Caki2 (cell line): ENCODE measurements at regions not wholly inside any gene's neighbourhood (a gene's known extent, or its start where the extent isn't known, plus 50 kb on each side); places are given as distances from the start of the nearest gene placed in this dataset.
"Not testable (repeated sequence)": the region's sequence is repeated elsewhere in the genome, so short reads cannot be mapped to it uniquely, and the experiment has no call there.

Experiments
- DNase-seq: peaks from one replicate; pipeline ENCODE4 v3.0.0-alpha.2; 2015; ENCODE audit warnings: low read depth
- in situ Hi-C: cut with HindIII; loops from 2 replicates; pipeline ENCODE4 v1.10.0; 2016; ENCODE audit warnings: low sequenced_read_pairs, low pct_unique_long_range_greater_than_20kb, mixed read lengths

DNA sequence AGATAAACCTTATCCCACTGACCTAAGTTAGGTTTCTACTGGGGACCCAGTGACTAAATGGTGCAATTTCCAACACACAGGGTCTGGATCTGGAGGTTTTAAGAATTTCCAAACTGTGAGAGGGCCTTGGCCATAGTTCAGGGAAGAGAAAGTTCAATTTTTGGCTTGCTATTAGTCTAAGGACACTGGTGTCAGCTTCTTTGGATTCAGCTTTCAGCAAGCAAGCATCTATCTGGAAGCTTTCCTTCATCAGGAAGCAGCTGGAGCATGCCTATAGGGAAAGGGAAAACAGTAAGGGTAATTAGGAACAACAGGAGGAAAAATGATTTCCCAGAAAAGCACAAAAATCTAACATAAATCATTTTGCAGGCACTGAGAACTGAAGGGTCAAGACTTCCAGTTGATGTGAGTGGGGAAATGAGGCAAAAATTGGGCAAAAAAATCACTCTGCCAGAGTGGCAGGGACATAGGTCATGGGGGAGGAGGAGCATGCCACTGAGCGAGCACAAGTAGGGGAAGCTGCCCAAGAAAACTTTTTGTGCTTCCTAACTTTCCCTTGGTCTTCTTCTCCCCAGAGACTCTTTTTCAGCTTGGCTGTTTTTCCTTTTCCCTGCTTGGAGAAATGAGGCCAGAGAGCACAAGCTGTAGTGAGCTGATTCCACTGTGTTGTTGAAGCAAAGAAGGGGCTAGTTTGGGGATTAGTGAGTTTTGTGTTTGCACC is 299.6 kb downstream of the FGF10 start:
- DNase-seq = no peak
- in situ Hi-C loops = no loop called here

DNA sequence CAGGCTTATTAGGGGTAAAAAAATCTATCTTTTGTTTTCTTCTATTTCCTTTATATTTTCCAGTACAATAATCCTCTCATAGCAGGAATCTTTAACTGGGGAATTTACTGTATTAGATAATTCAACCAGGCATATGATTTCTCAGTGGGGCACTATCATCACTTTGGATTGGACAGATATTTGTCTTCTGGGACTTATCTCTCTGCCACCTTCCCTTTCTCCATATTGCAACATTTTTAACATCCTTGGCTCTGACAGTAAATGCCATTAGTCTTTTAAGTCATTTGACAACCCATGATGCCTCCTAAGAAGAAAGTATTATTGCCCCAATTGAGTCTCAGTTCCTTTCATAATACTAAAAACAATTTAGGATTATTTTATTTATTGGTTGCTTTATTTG is 304.1 kb downstream of the FGF10 start:
- in situ Hi-C loops = no loop called here
- DNase-seq = no peak

DNA sequence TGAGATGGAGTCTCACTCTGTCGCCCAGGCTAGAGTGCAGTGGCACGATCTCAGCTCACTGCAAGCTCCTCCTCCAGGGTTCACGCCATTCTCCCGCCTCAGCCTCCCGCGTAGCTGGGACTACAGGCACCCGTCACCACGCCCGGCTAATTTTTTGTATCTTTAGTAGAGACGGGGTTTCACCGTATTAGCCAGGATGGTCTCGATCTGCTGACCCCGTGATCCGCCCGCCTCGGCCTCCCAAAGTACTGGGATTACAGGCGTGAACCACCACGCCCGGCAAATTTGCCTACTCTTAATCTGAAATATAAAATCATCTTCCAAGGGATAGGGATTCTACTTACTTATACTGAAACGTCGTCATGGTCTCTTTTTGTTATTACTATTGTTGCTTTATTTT is 314.7 kb downstream of the FGF10 start:
- DNase-seq, in situ Hi-C loops: not testable (repeated sequence)

DNA sequence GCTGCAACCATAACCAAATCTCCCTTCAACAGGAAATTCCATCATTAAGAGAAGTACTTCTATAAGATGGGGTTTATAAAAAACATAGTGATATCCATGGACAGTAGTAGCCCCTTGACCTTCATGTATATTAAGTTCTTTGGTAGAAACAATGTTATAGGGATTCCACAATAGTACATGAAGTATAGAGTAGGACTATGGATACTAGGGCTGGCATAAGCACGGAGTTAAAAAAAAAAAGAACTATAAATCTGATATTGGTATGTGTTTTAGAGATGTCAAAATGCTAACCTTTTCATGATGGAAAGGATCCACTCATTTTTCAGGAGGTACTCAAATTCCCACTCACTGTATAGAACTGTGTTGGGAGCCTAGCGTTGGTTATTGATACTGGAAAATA is 337.6 kb downstream of the FGF10 start:
- in situ Hi-C loops = no loop called here
- no peak for DNase-seq

DNA sequence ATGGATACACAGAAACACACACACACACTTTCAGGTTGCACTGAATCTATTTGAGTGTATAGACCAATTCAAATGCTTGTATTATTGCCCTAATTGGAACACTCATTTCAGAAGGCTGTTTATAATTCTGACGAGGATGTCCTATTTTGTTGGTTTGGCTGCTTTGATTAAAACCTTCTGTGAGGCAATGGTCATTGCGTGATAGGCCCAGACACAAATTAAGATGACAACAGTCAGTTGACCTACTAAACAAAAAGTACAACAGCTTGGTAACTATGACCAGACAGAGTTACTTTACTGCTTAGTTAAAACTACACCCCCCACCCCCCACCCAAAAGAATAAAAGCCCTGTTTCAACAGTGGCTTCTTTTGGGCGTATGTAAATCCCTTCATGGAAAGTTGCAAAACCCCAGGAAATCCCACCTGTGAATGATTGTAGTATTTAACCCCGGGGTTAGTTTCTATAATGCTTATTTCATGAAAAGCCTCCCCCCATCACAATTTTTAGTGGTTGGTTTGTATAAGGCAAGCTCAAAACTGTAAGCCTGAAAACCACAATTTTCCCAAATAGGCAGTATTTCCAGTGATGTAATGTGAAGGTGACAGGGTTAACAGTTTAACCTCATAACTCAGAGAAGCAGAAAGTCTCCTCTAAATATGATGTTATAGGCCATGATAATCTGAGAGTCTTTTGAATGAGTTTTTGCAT is 340.8 kb downstream of the FGF10 start:
- no peak for DNase-seq

DNA sequence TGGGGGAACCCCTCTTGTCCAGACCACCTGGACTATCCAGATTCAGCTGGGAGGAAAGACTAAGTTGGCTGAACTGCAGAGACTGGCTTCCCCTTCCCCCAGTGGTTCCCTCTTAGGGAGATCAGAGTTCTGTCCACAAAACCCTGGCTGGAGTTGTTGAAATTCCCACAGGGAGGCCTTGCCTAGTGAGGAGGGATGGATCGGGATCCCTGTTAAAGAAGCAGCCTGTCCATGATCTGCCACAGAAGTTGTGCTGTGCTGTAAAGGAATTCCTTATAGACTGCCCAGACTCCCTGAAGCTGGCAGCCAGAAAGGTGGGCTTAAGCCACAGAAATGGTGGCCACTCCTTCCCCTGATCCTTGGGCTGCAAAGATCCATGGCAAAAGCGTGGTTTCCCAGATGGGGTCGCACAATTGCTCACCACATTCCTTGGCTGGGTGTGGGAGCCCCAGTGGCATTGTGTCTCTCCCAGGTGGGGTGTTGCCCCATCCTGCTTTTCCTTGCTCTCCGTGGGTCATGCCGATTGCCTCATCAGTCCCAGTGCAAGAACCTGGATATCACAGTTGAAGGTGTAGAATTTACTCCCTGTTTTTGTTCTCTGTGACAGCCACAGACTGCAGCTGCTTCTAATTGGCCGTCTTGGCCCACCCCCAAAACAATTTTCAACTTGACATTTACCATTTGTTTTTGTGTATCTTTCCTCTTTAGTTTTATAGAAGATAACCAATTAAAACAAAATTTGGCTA is 342.4 kb downstream of the FGF10 start:
- DNase-seq = no peak
- in situ Hi-C loops = no loop called here

More for the DNA sequence above, 340.8 kb downstream of the FGF10 start:
- in situ Hi-C loops = no loop called here

DNA sequence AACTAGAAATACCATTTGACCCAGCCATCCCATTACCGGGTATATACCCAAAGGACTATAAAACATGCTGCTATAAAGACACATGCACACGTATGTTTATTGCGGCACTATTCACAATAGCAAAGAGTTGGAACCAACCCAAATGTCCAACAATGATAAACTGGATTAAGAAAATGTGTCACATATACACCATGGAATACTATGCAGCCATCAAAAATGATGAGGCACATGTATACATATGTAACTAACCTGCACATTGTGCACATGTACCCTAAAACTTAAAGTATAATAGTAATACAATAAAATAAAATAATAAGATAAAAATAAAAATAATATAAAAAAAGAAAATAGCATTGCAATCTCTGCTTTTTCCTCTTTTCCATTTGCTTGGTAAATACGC is 344.7 kb downstream of the FGF10 start:
- DNase-seq, in situ Hi-C loops: not testable (repeated sequence)

DNA sequence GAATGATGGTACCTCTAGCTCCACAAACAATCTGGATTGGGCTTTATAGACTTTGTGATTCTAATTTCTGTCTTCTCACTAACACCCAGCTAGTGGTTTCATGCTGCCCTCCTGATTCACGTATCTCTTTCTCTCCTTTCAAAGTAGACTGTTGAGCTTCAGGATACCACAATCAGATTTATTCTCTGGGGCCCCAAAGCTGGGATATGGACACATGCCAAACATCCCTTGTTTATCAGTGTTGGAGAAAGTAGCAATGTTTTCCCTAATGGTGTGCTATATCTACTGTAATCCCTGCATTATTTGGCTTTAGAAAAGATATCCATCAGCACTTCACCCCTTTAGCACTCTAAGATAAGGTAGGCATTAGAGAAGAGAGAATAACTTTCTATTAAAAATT is 361.0 kb downstream of the FGF10 start:
- DNase-seq = no peak
- in situ Hi-C loops = no loop called here

DNA sequence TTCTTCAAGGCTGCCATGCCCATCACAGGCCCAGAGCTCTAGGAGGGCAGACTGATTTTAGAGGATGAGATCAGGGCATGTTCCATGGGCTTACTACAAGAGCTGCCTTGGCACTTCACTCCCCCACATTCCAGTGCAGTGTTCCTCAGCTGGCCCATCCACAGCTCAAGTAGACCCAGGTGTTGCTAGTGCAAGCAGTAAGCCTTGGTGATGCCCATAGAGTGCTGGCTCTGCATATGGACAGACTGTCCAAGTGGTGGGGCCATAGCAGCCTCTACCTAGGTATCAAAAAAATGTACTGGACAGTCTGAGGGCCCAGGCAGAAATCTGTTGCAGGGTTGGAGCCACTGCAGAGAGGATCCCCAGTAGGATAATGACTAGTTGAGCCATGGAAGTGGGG is 366.6 kb downstream of the FGF10 start:
- DNase-seq = no peak
- in situ Hi-C loops = no loop called here

DNA sequence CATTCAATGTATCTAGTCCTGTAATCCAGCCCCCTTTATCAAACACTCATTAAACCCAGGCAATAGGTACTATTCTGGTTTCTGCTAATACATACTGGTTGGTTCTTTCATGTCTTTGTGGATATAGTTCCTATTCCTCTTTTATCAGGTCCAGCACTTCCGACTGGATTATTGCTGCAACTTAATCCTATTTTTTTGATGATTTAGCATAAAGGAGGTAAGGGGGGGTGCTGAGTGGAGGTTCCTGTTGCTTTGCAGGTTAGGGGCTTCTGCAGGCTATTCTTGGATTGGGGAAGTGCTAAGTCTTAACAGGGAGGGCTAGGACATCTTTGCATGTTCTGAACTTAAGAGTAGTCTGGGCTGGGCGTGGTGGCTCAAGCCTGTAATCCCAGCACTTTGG is 377.7 kb downstream of the FGF10 start:
- no peak for DNase-seq
- in situ Hi-C loops = no loop called here

DNA sequence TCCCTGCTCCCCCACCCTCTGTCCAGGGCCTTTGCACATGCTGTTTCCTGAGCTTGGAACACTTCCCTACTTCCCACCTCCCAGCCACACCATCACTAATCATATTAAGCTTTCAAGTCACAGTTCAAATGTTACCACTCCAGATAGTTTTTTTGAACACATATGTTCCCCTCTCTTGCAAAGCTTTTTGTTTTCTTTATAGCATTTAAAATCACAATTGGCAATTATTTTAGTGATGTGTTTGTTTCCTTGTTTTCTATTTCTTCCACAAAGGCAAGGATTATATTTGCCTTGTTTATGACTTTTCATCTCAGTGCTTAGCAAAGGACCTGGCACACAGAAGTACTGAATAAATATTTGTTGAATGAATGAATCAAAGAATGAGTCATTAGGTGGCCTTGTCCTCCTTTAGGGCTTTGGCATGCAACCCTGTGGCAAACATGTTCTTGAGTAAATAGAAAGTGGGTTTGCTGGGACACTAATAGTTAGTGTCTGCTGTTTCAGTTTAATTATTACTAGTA is 386.8 kb downstream of the FGF10 start:
- peak; percentile 78 for DNase-seq
- in situ Hi-C loops = no loop called here

DNA sequence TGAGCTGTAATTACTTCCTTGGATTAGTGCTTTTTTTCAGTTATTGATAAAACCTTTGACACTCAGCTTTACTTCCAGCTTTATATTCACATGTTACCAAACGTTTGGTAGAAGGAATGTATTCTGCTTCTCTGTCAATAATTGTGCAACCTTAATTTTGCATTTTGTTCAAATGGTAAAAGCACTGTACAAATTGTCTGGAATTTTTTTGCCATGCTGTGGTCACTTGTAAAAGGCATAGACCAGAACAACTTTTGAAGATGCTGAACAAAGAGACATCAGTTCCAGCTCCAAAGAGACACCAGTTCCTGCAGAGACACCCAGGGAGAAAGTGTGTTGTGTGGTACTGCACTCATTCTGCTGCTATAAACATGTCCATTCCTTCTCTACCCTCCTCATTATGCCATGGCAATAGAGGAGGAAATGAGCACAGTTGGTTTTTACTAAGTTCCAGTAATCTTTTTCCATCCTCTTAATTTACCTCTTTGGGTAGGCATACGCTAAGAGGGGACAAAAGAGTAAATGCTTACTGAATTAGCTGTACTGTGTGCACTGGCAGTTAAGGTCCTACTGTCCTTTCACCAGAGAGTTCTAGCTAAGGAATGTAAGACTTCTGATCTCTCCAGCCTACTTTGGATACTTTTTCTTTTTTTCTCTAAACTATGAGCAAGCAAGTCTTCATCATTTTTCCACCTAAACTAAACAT is 387.4 kb downstream of the FGF10 start:
- no peak for DNase-seq
- in situ Hi-C loops = no loop called here

DNA sequence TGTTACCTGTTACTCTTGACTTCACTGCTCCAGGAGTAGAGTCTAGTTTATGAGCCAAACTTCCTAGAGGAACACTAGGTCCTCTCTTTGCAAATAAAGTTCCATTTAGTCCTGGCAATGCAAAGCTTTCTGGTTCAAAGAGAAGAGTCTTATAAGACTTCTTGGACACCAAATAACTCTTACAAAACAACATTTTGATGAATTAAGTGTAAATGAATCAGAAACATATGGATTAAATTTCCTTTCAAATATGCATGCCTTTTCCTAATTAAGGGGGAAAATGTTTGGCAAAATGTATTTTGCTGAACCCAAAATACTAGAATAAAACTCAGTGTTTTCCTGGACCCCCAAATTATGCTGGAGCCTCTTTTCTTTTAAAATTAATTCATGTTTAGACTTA is 388.0 kb downstream of the FGF10 start:
- in situ Hi-C loops = no loop called here
- no peak for DNase-seq

DNA sequence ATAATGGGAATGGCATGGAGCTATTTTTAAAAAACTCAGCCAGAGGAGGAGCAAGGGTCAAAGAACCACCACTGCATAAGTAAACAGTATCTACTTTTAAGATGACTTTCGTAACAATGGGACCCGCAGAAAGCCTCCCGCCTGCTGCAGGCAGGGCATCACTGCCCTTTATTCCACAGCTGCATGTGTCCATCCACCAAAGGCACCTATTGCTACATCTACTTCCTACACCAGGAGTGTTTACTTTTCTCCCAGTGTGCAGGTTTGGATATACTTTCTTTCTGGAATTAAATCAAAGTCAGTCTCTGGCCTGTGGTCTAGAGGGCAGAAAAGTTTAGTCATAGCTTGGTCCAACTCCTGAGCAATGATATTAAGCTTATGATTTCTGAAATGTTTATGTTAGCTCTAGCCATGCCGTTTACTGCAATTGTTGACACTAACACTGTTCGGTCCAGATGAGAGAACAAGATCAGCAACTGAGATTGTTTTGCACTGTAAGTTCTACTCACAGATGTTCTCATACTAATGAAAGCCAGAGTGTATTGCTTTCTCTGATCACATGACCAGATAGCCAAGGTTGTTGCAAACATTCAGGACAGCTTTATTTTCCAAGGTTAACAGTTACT is 391.5 kb downstream of the FGF10 start:
- in situ Hi-C loops = no loop called here
- DNase-seq = peak; percentile 23

DNA sequence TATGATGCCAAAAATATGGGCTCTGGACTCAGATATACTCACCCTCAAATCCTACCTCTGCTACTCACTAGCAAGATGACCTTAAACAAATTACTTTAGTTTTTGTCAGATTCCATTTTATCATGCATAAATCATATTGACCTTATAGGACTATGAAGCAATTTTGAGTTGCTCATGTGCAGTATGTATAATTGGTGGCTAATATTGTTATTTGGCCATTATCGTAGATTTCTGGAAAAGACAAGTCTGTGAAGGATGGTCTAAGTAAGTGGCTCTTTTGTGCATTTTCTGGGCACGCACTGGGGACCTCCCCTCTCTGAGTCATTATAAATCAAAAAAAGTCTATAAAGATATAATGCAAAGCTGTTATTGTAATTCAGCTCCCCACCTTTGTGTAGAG is 393.0 kb downstream of the FGF10 start:
- DNase-seq = no peak
- in situ Hi-C loops = no loop called here

DNA sequence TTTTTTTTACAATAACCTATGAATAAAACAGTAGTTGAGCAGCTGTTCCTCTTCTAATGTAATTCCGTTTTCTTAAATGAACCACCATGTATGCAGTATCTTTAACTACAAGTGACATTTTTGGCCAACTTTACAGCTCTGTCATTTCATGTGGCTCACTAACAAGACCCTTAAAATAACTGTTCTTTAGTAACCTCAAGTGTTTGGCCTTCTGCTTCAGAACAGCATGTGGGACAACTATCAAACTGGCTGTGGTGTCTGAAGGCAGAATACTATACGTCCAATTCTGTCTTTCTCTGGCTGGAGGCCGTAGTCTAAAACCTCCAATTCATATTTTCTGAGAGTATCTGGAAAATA is 391.4 kb downstream of the NNT start:
- no peak for DNase-seq
- in situ Hi-C loops = no loop called here

DNA sequence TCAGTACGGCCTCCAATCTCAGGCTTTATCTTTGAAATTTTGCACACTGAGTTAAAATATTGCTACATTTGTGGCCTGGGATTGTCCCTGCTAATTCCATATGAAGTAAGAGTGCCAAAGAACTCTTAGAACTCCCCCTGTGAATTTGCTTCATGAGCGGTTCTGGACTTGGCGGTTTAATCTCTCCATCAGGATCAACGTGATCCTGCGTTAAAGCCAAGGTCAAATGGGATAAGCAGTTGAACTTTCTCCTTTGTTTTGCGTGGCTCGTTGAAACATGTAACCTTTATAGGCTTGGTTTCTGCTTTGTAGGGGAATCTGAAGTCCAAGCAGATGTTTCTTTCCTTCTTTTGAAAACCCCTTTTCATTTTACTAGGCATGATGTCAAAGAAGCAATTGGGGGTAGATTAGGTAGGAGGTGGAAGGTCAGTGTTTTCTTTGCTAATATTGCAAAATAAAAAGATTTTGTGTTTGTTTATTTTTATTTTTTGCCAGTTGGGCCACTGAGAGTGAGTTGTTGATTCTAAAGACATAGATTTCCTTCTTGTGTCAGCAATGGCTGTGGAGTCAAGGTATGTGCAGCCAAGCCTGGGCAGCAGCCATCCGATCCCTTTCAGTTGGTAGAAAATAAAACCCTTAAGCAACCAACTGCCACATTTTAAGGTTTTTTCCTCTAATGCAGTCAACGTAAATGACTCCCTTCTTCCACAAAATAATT is 390.8 kb downstream of the NNT start:
- in situ Hi-C loops = no loop called here
- no peak for DNase-seq

DNA sequence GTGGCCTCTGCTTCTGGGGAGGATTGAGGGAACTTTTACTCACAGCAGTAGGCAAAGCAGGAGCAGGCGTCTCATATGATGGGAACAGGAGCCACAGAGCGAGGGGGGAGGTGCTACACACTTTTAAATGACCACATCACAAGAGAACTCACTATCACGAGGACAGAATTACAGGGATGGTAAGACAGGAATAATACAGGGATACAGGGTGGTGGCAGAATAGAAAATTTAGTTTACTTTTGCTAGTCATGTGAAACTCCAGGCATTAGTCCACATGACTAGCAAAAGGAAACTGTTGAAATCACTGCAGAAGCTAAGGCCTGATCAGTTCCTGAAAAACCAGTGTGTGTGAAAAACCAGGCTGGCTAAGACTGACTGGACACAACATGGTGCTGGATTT is 382.4 kb downstream of the NNT start:
- in situ Hi-C loops = no loop called here

More for the DNA sequence above, 382.4 kb downstream of the NNT start:
- DNase-seq = no peak
